IPS-20b (cell line): ENCODE measurements at regions not wholly inside any gene's neighbourhood (a gene's known extent, or its start where the extent isn't known, plus 50 kb on each side); places are given as distances from the start of the nearest gene placed in this dataset.

Source experiments
- H3K27ac ChIP-seq: one replicate; pipeline ENCODE4 v1.5.1; 2013; ENCODE audit warnings: low read length
- H3K27me3 ChIP-seq: 2 replicates; pipeline ENCODE4 v1.6.1; 2013; ENCODE audit warnings: mild to moderate bottlenecking, low read length, inconsistent platforms; ENCODE audit not compliant: insufficient read depth
- H3K36me3 ChIP-seq: 2 replicates; pipeline ENCODE4 v1.6.1; 2013; ENCODE audit warnings: low read depth, mild to moderate bottlenecking, inconsistent platforms, low read length, moderate library complexity; ENCODE audit not compliant: insufficient read depth
- H3K4me1 ChIP-seq: 2 replicates; pipeline ENCODE4 v1.6.1; 2013; ENCODE audit warnings: mild to moderate bottlenecking, control low read depth, inconsistent platforms, low read length, moderate library complexity; ENCODE audit not compliant: insufficient read depth
- H3K4me3 ChIP-seq: 2 replicates; pipeline ENCODE4 v1.5.1; 2013; ENCODE audit warnings: mild to moderate bottlenecking, low read length, inconsistent platforms
- H3K9ac ChIP-seq: 2 replicates; pipeline ENCODE4 v1.6.1; 2013; ENCODE audit warnings: low read depth, mild to moderate bottlenecking, inconsistent platforms, low read length, moderate library complexity
- H3K9me3 ChIP-seq: 2 replicates; pipeline ENCODE4 v1.6.1; 2013; ENCODE audit warnings: mild to moderate bottlenecking, low read depth, low read length, inconsistent platforms; ENCODE audit not compliant: insufficient read depth

- Histone ChIP-seq H3K27me3 (peaks cover 3% of the 10 kb centered on the region; the same call in 1 of the 2 replicates), H3K9me3 (no peaks in the 10 kb centered on the region), H3K4me3 (no peak overlapping the region), H3K4me1 (peaks cover 3% of the 10 kb centered on the region; the same call in 1 of the 2 replicates), H3K36me3 (no peaks in the 10 kb centered on the region), H3K9ac (no peak overlapping the region), H3K27ac (no peak overlapping the region)
Measured at GRCh38 chr6:33874136-33874760, 70.4 kb upstream of the MLN start.

- no peak overlapping the region for H3K9ac ChIP-seq
- H3K4me3 ChIP-seq = no peak overlapping the region
- H3K27me3 ChIP-seq = peaks cover 3% of the 10 kb centered on the region; the same call in 1 of the 2 replicates
- peaks cover 3% of the 10 kb centered on the region; the same call in 1 of the 2 replicates for H3K4me1 ChIP-seq
- no peaks in the 10 kb centered on the region for H3K9me3 ChIP-seq
- no peaks in the 10 kb centered on the region for H3K36me3 ChIP-seq
- H3K27ac ChIP-seq = no peak overlapping the region
Measured at GRCh38 chr6:33872761-33873160, 69.0 kb upstream of the MLN start.

GRCh38 chr6:33869826-33870423 is 66.1 kb upstream of the MLN start:
- Histone ChIP-seq H3K9me3 (no peaks in the 10 kb centered on the region), H3K4me1 (peaks cover 3% of the 10 kb centered on the region; the same call in 1 of the 2 replicates), H3K27ac (no peak overlapping the region), H3K36me3 (no peaks in the 10 kb centered on the region), H3K9ac (no peak overlapping the region), H3K4me3 (no peak overlapping the region), H3K27me3 (no peaks in the 10 kb centered on the region)

GRCh38 chr6:33869121-33869520 is 65.3 kb upstream of the MLN start:
- H3K4me1 ChIP-seq = peaks cover 3% of the 10 kb centered on the region; the same call in 1 of the 2 replicates
- H3K9me3 ChIP-seq = no peaks in the 10 kb centered on the region
- H3K9ac ChIP-seq = no peak overlapping the region
- no peaks in the 10 kb centered on the region for H3K27me3 ChIP-seq
- H3K36me3 ChIP-seq = no peaks in the 10 kb centered on the region
- no peak overlapping the region for H3K27ac ChIP-seq
- no peak overlapping the region for H3K4me3 ChIP-seq

- peaks cover 3% of the 10 kb centered on the region; the same call in 1 of the 2 replicates for H3K4me1 ChIP-seq
- no peak overlapping the region for H3K27ac ChIP-seq
- no peak overlapping the region for H3K9ac ChIP-seq
- H3K4me3 ChIP-seq = no peak overlapping the region
- H3K36me3 ChIP-seq = no peaks in the 10 kb centered on the region
- H3K9me3 ChIP-seq = no peaks in the 10 kb centered on the region
- H3K27me3 ChIP-seq = no peaks in the 10 kb centered on the region
Measured at GRCh38 chr6:33868141-33868540, 64.3 kb upstream of the MLN start.

- no peak overlapping the region for H3K9ac ChIP-seq
- no peak overlapping the region for H3K4me3 ChIP-seq
- no peak overlapping the region for H3K27ac ChIP-seq
- no peaks in the 10 kb centered on the region for H3K36me3 ChIP-seq
- H3K27me3 ChIP-seq = no peaks in the 10 kb centered on the region
- H3K9me3 ChIP-seq = no peaks in the 10 kb centered on the region
- peaks cover 3% of the 10 kb centered on the region; the same call in 1 of the 2 replicates for H3K4me1 ChIP-seq
Measured at GRCh38 chr6:33865478-33866077, 61.8 kb upstream of the MLN start.

GRCh38 chr6:33863723-33864440 is 60.1 kb upstream of the MLN start:
- H3K4me1 ChIP-seq = no peaks in the 10 kb centered on the region
- H3K9ac ChIP-seq = no peak overlapping the region
- H3K27ac ChIP-seq = no peak overlapping the region
- no peaks in the 10 kb centered on the region for H3K9me3 ChIP-seq
- no peaks in the 10 kb centered on the region for H3K36me3 ChIP-seq
- no peaks in the 10 kb centered on the region for H3K27me3 ChIP-seq
- H3K4me3 ChIP-seq = no peak overlapping the region

GRCh38 chr6:33863084-33863483 is 59.3 kb upstream of the MLN start:
- H3K4me1 ChIP-seq = no peaks in the 10 kb centered on the region
- no peak overlapping the region for H3K4me3 ChIP-seq
- H3K9ac ChIP-seq = no peak overlapping the region
- no peaks in the 10 kb centered on the region for H3K9me3 ChIP-seq
- no peak overlapping the region for H3K27ac ChIP-seq
- H3K36me3 ChIP-seq = no peaks in the 10 kb centered on the region
- H3K27me3 ChIP-seq = no peaks in the 10 kb centered on the region

GRCh38 chr6:33862536-33862935 is 58.7 kb upstream of the MLN start:
- no peaks in the 10 kb centered on the region for H3K4me1 ChIP-seq
- no peak overlapping the region for H3K9ac ChIP-seq
- H3K27ac ChIP-seq = no peak overlapping the region
- H3K4me3 ChIP-seq = no peak overlapping the region
- no peaks in the 10 kb centered on the region for H3K27me3 ChIP-seq
- H3K9me3 ChIP-seq = no peaks in the 10 kb centered on the region
- H3K36me3 ChIP-seq = no peaks in the 10 kb centered on the region

GRCh38 chr6:33861722-33862121 is 57.9 kb upstream of the MLN start:
- Histone ChIP-seq H3K36me3 (no peaks in the 10 kb centered on the region), H3K4me3 (no peak overlapping the region), H3K27ac (no peak overlapping the region), H3K9me3 (no peaks in the 10 kb centered on the region), H3K4me1 (no peaks in the 10 kb centered on the region), H3K9ac (no peak overlapping the region), H3K27me3 (no peaks in the 10 kb centered on the region)

- no peak overlapping the region for H3K27ac ChIP-seq
- H3K9ac ChIP-seq = no peak overlapping the region
- H3K4me1 ChIP-seq = no peaks in the 10 kb centered on the region
- H3K4me3 ChIP-seq = no peak overlapping the region
- H3K36me3 ChIP-seq = no peaks in the 10 kb centered on the region
- no peaks in the 10 kb centered on the region for H3K9me3 ChIP-seq
- H3K27me3 ChIP-seq = no peaks in the 10 kb centered on the region
Measured at GRCh38 chr6:33860706-33861474, 57.1 kb upstream of the MLN start.
